Fibroblast of mammary gland (primary cell): ENCODE measurements at regions not wholly inside any gene's neighbourhood (a gene's known extent, or its start where the extent isn't known, plus 50 kb on each side); places are given as distances from the start of the nearest gene placed in this dataset.

Experiments used
- DNase-seq: peaks from one replicate; pipeline ENCODE4 v3.0.0-alpha.2; 2010; ENCODE audit warnings: low read depth
- H3K4me3 ChIP-seq: 2 replicates; pipeline ENCODE4 v1.5.1; 2011; ENCODE audit warnings: low read depth, mild to moderate bottlenecking, low read length, moderate library complexity; ENCODE audit not compliant: control insufficient read depth
- TF ChIP-seq, protein P1 (sequence below): conservative IDR thresholded peaks from 2 replicates; pipeline ENCODE4 v1.5.1; 2011; ENCODE audit warnings: low read depth, low read length, inconsistent platforms; ENCODE audit not compliant: control insufficient read depth, insufficient read depth

GRCh38 chr2:12552092-12552491 lies 164.6 kb upstream of the TRIB2 start:
- no peak for DNase-seq
- H3K4me3 ChIP-seq, result no peak overlapping the region
- TF ChIP-seq, protein P1, sequence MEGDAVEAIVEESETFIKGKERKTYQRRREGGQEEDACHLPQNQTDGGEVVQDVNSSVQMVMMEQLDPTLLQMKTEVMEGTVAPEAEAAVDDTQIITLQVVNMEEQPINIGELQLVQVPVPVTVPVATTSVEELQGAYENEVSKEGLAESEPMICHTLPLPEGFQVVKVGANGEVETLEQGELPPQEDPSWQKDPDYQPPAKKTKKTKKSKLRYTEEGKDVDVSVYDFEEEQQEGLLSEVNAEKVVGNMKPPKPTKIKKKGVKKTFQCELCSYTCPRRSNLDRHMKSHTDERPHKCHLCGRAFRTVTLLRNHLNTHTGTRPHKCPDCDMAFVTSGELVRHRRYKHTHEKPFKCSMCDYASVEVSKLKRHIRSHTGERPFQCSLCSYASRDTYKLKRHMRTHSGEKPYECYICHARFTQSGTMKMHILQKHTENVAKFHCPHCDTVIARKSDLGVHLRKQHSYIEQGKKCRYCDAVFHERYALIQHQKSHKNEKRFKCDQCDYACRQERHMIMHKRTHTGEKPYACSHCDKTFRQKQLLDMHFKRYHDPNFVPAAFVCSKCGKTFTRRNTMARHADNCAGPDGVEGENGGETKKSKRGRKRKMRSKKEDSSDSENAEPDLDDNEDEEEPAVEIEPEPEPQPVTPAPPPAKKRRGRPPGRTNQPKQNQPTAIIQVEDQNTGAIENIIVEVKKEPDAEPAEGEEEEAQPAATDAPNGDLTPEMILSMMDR, result no peak

DNA sequence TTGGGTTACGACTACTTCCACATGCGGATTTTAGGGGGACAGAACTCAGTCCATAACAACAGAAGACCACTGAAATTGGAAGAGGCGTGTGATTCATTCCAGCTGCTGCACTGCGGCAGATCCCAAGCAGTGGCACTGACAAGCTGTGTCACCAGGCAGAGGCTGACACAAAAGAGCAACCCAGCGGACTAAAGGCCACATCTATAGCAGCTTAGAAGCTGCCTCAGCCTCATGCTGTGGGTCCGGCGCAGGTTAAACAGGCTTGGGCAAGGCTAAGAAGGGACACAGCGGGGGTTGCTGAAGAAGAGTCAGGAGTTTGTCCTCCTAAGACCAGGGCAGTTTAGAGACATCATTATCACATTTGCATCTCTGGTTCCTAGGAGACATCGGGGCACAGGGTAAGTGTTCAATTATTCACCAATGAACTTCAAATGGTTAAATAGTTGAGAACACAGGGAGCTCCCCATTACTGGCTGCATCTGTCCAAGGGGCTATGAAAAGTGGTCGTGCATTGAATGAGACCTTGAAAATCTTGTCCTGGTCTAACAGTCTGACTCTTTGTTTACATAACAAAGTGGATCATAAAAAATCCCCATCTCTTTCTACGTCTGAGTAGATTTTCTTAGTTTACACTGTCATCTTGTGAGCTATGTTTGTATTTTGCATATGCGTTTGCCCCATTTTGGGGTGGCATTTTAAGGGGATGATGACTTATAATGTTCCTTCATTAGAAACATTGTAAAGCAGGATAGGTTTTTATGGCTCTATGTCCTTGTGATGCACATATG lies 162.3 kb upstream of the TRIB2 start:
- DNase-seq, result no peak
- H3K4me3 ChIP-seq, result no peak overlapping the region
- TF ChIP-seq, protein P1, result no peak

- no peak overlapping the region for H3K4me3 ChIP-seq
- TF ChIP-seq, protein P1, result no peak
- peak; percentile 62 for DNase-seq
Observed at GRCh38 chr2:12555012-12555645, 161.6 kb upstream of the TRIB2 start.

DNA sequence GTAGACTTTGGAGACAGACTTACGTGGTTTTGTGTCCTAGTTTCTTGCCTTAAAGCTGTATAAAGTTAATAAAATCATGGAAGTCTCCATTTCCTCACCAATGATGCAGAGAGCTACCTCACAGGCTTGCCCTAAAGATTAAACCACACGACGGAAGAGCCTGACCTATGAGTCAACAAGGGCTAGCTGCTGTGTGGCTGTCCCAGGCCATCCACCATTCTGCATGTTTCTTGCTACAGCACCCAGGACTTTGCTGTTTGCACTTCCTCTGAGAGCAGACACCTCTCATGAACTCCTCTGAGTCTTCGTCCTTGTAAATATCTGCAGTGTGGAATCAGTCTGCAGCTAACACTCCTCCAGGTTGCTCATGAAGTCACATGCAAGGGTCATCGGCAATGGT lies 160.0 kb upstream of the TRIB2 start:
- no peak overlapping the region for H3K4me3 ChIP-seq
- TF ChIP-seq, protein P1, result no peak
- peak; percentile 68 for DNase-seq

DNA sequence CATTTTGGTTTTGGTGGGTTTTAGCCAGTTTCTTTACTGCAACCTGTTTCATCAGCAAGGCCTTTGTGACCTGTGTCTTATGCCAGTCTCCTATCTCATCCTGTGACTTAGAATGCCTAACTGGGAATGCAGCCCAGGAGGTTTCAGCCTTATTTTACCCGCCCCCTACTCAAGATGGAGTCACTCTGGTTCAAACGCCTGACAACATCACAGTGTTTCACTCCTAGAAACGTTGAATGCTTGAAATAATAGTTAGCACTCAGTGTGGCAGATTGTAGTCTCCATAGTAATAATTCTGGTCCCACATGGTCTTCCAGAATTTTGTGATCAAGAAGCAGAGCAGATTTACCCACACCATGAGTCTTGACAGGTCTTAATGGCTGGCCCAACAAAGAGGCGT lies 159.0 kb upstream of the TRIB2 start:
- DNase-seq, result no peak
- H3K4me3 ChIP-seq, result no peak overlapping the region
- TF ChIP-seq, protein P1, result no peak

DNA sequence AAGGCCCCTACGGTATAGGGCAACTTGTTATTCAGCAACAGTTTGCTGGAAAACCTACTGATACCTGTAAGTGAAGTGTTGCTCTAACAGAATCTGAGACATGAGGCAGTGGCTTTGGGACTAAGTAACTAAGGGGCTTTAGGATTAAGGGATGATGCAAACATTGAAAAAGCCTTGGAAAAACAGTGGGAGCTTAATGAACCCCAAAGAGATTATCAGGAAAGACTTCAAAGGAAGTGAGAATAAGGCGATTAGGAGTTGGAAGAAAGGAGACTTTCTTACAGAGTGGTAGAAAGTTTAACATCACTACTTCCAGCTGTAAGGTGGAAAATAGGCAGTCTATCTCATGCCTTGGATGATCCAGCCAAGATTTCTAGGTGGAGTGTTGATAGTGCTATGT lies 158.2 kb upstream of the TRIB2 start:
- no peak overlapping the region for H3K4me3 ChIP-seq
- DNase-seq, result no peak
- TF ChIP-seq, protein P1, result no peak
